ENCODE measurements at regions not wholly inside any gene's neighbourhood (a gene's known extent, or its start where the extent isn't known, plus 50 kb on each side); places are given as distances from the start of the nearest gene placed in this dataset.
A peak's percentile ranks its signal among the peaks of the same experiment; 100 is the strongest.

- DNase-seq, result no peak
These were observed 117.2 kb downstream of the SLC25A24 start for GRCh38 chr1:108082738-108083562.

GRCh38 chr1:108082001-108082400, 117.0 kb upstream of the VAV3 start:
- no peak for DNase-seq

- DNase-seq, result no peak
These were observed 115.5 kb upstream of the VAV3 start for GRCh38 chr1:108080448-108080847.

GRCh38 chr1:108079440-108080025, 114.6 kb upstream of the VAV3 start:
- no peak for DNase-seq

- no peak for DNase-seq
These were observed 113.0 kb upstream of the VAV3 start for GRCh38 chr1:108077991-108078390.

GRCh38 chr1:108075055-108075454, 110.1 kb upstream of the VAV3 start:
- no peak for DNase-seq

- no peak for DNase-seq
These were observed 107.8 kb upstream of the VAV3 start for GRCh38 chr1:108072776-108073175.

GRCh38 chr1:108072212-108072611, 107.2 kb upstream of the VAV3 start:
- no peak for DNase-seq

GRCh38 chr1:108071601-108072000, 106.6 kb upstream of the VAV3 start:
- DNase-seq, result no peak

GRCh38 chr1:108070662-108071061, 105.7 kb upstream of the VAV3 start:
- DNase-seq, result no peak

- no peak for DNase-seq
These were observed 103.0 kb upstream of the VAV3 start for GRCh38 chr1:108067884-108068540.

- no peak for DNase-seq
These were observed 101.8 kb upstream of the VAV3 start for GRCh38 chr1:108066808-108067207.

- DNase-seq, result no peak
These were observed 99.3 kb upstream of the VAV3 start for GRCh38 chr1:108064255-108064654.

GRCh38 chr1:108063703-108064102, 98.7 kb upstream of the VAV3 start:
- no peak for DNase-seq

GRCh38 chr1:108059945-108060344, 95.0 kb upstream of the VAV3 start:
- no peak for DNase-seq

GRCh38 chr1:108057541-108057940, 92.6 kb upstream of the VAV3 start:
- DNase-seq, result peak; percentile 32

- no peak for DNase-seq
These were observed 91.5 kb upstream of the VAV3 start for GRCh38 chr1:108056436-108056990.

GRCh38 chr1:108055387-108055786, 90.4 kb upstream of the VAV3 start:
- no peak for DNase-seq

GRCh38 chr1:108054396-108054795, 89.4 kb upstream of the VAV3 start:
- no peak for DNase-seq

- DNase-seq, result no peak
These were observed 88.5 kb upstream of the VAV3 start for GRCh38 chr1:108053270-108054013.

GRCh38 chr1:108051631-108052377, 86.8 kb upstream of the VAV3 start:
- peak; percentile 86 for DNase-seq
